OCI-LY3 (cell line): ENCODE measurements at regions not wholly inside any gene's neighbourhood (a gene's known extent, or its start where the extent isn't known, plus 50 kb on each side); places are given as distances from the start of the nearest gene placed in this dataset.

Source experiments
- H2AFZ ChIP-seq: fragments of 200-600, 300-600 bp; shearing (Covaris generic); 2 replicates; pipeline ENCODE4 v1.6.0; 2014; ENCODE audit warnings: antibody characterized with exemption, low read depth, low read length
- H3K27ac ChIP-seq: fragments of 200-600, 300-600 bp; sonication (generic); 2 replicates; pipeline ENCODE4 v1.5.1; 2014; ENCODE audit warnings: mild to moderate bottlenecking, low read length, moderate library complexity, mixed read lengths
- H3K27me3 ChIP-seq: fragments of 200-600, 300-600 bp; sonication (generic); 2 replicates; pipeline ENCODE4 v1.6.1; 2014; ENCODE audit warnings: low read depth, low read length, mixed read lengths
- H3K36me3 ChIP-seq: fragments of 200-600, 300-600 bp; sonication (generic); replicated peaks from 2 replicates; pipeline ENCODE3; 2014; ENCODE audit warnings: low read depth, low read length, mixed read lengths
- H3K4me1 ChIP-seq: fragments of 300-600, 200-600 bp; sonication (generic); 2 replicates; pipeline ENCODE4 v1.6.1; 2014; ENCODE audit warnings: low read length, mixed read lengths
- H3K4me2 ChIP-seq: fragments of 200-600, 300-600 bp; sonication (generic); 2 replicates; pipeline ENCODE4 v1.6.1; 2014; ENCODE audit warnings: low read length, mixed read lengths
- H3K4me3 ChIP-seq: fragments of 300-600, 200-600 bp; sonication (generic); 2 replicates; pipeline ENCODE4 v1.5.1; 2014; ENCODE audit warnings: antibody characterized with exemption, mild to moderate bottlenecking, low read length, moderate library complexity
- H3K79me2 ChIP-seq: fragments of 300-600, 200-600 bp; shearing (Covaris generic); 2 replicates; pipeline ENCODE4 v1.6.1; 2014; ENCODE audit warnings: mild to moderate bottlenecking, low read length, mixed read lengths
- H3K9ac ChIP-seq: fragments of 300-600, 200-600 bp; shearing (Covaris generic); 2 replicates; pipeline ENCODE4 v1.6.0; 2014; ENCODE audit warnings: mild to moderate bottlenecking, low read length, moderate library complexity
- H3K9me3 ChIP-seq: fragments of 200-600, 300-600 bp; shearing (Covaris generic); 2 replicates; pipeline ENCODE4 v1.6.1; 2014; ENCODE audit warnings: low read length, mixed read lengths; ENCODE audit not compliant: insufficient read depth
- H4K20me1 ChIP-seq: fragments of 200-600, 300-600 bp; sonication (generic); 2 replicates; pipeline ENCODE4 v1.6.1; 2016; ENCODE audit warnings: low read length, mixed read lengths; ENCODE audit not compliant: insufficient read depth
- CTCF ChIP-seq: fragments of 200-600, 300-600 bp; sonication (generic); IDR thresholded peaks from 2 replicates; pipeline ENCODE4 v1.5.1; 2014; ENCODE audit warnings: antibody characterized with exemption, low read length, low read depth
- EZH2phosphoT487 ChIP-seq: fragments of 200-600 bp; shearing (Covaris generic); IDR thresholded peaks from 2 replicates; pipeline ENCODE4 v1.6.1; 2018; ENCODE audit warnings: antibody characterized with exemption, mixed run types, low read depth

- no peaks in the 10 kb centered on the region for H3K79me2 ChIP-seq
These were observed 139.1 kb downstream of the COX7C start for GRCh38 chr5:86756839-86757238.

GRCh38 chr5:86757824-86758223 lies 140.1 kb downstream of the COX7C start:
- Histone ChIP-seq H3K79me2 (no peaks in the 10 kb centered on the region), H3K4me1 (no peaks in the 10 kb centered on the region), H3K27ac (no peak overlapping the region), H3K4me3 (no peak overlapping the region), H2AFZ (no peak overlapping the region), H3K9me3 (no peaks in the 10 kb centered on the region), H3K27me3 (no peaks in the 10 kb centered on the region), H3K4me2 (no peak overlapping the region), H4K20me1 (no peaks in the 10 kb centered on the region), H3K9ac (no peak overlapping the region), H3K36me3 (no peaks in the 10 kb centered on the region)
- TF ChIP-seq EZH2phosphoT487 (no peak), CTCF (no peak)

More at GRCh38 chr5:86756839-86757238, 139.1 kb downstream of the COX7C start:
- no peak overlapping the region for H3K4me3 ChIP-seq
- no peak overlapping the region for H3K27ac ChIP-seq
- TF ChIP-seq CTCF (no peak), EZH2phosphoT487 (no peak)
- no peaks in the 10 kb centered on the region for H3K27me3 ChIP-seq
- H3K4me1 ChIP-seq = no peaks in the 10 kb centered on the region
- H2AFZ ChIP-seq = no peak overlapping the region
- H3K9me3 ChIP-seq = no peaks in the 10 kb centered on the region
- no peaks in the 10 kb centered on the region for H4K20me1 ChIP-seq
- H3K9ac ChIP-seq = no peak overlapping the region
- no peaks in the 10 kb centered on the region for H3K36me3 ChIP-seq
- no peak overlapping the region for H3K4me2 ChIP-seq

- Histone ChIP-seq H3K4me3 (no peak overlapping the region), H3K79me2 (no peaks in the 10 kb centered on the region), H3K27ac (no peak overlapping the region), H3K9ac (no peak overlapping the region), H2AFZ (no peak overlapping the region), H3K4me1 (no peaks in the 10 kb centered on the region), H3K4me2 (no peak overlapping the region), H4K20me1 (no peaks in the 10 kb centered on the region), H3K9me3 (no peaks in the 10 kb centered on the region), H3K36me3 (no peaks in the 10 kb centered on the region), H3K27me3 (no peaks in the 10 kb centered on the region)
- TF ChIP-seq EZH2phosphoT487 (no peak), CTCF (no peak)
These were observed 142.9 kb downstream of the COX7C start for GRCh38 chr5:86760661-86761060.

GRCh38 chr5:86763929-86764328 lies 146.2 kb downstream of the COX7C start:
- Histone ChIP-seq H3K36me3 (no peaks in the 10 kb centered on the region), H3K4me2 (no peak overlapping the region), H3K79me2 (no peaks in the 10 kb centered on the region), H2AFZ (no peak overlapping the region), H3K4me1 (no peaks in the 10 kb centered on the region), H3K4me3 (no peak overlapping the region), H3K27ac (no peak overlapping the region), H3K9ac (no peak overlapping the region), H3K27me3 (no peaks in the 10 kb centered on the region), H4K20me1 (no peaks in the 10 kb centered on the region), H3K9me3 (no peaks in the 10 kb centered on the region)
- TF ChIP-seq CTCF (no peak), EZH2phosphoT487 (no peak)
